Epithelial cell of prostate (primary cell): ENCODE measurements at regions not wholly inside any gene's neighbourhood (a gene's known extent, or its start where the extent isn't known, plus 50 kb on each side); places are given as distances from the start of the nearest gene placed in this dataset.
"Not testable (repeated sequence)": the region's sequence is repeated elsewhere in the genome, so short reads cannot be mapped to it uniquely, and the experiment has no call there.

Source experiments
- DNase-seq: peaks from one replicate; pipeline ENCODE4 v3.0.0-alpha.2; 2011; ENCODE audit warnings: low read depth, low spot score
- H3K27ac ChIP-seq: fragments of 450-650 bp; 2 replicates; pipeline ENCODE4 v1.5.1; 2017; ENCODE audit warnings: mild to moderate bottlenecking

GRCh38 chr10:117830205-117830604 is 216.5 kb downstream of the RAB11FIP2 start:
- no peak for DNase-seq
- no peak overlapping the region for H3K27ac ChIP-seq

GRCh38 chr10:117830787-117831212 is 215.9 kb downstream of the RAB11FIP2 start:
- no peak overlapping the region for H3K27ac ChIP-seq
- no peak for DNase-seq

GRCh38 chr10:117838500-117839498 is 207.9 kb downstream of the RAB11FIP2 start:
- not testable (repeated sequence) for H3K27ac ChIP-seq, DNase-seq

GRCh38 chr10:117856426-117856825 is 190.3 kb downstream of the RAB11FIP2 start:
- H3K27ac ChIP-seq, DNase-seq: not testable (repeated sequence)

GRCh38 chr10:117860135-117860534 is 186.6 kb downstream of the RAB11FIP2 start:
- DNase-seq = peak; percentile 61

GRCh38 chr10:117860823-117861222 is 185.9 kb downstream of the RAB11FIP2 start:
- DNase-seq = no peak

More at GRCh38 chr10:117860135-117860534, 186.6 kb downstream of the RAB11FIP2 start:
- H3K27ac ChIP-seq = no peak overlapping the region

GRCh38 chr10:117861329-117861728 is 185.4 kb downstream of the RAB11FIP2 start:
- H3K27ac ChIP-seq = no peak overlapping the region
- DNase-seq = no peak

More at GRCh38 chr10:117860823-117861222, 185.9 kb downstream of the RAB11FIP2 start:
- no peak overlapping the region for H3K27ac ChIP-seq

GRCh38 chr10:117863771-117864170 is 183.0 kb downstream of the RAB11FIP2 start:
- H3K27ac ChIP-seq = no peak overlapping the region
- no peak for DNase-seq

- no peak for DNase-seq
- no peak overlapping the region for H3K27ac ChIP-seq
Measured at GRCh38 chr10:117865945-117866344, 180.8 kb downstream of the RAB11FIP2 start.

GRCh38 chr10:117868151-117868550 is 178.6 kb downstream of the RAB11FIP2 start:
- no peak overlapping the region for H3K27ac ChIP-seq
- DNase-seq = no peak

GRCh38 chr10:117875793-117876192 is 170.9 kb downstream of the RAB11FIP2 start:
- DNase-seq = no peak
- H3K27ac ChIP-seq = no peak overlapping the region

GRCh38 chr10:117876210-117876609 is 170.5 kb downstream of the RAB11FIP2 start:
- no peak for DNase-seq
- H3K27ac ChIP-seq = no peak overlapping the region

- no peak overlapping the region for H3K27ac ChIP-seq
- DNase-seq = no peak
Measured at GRCh38 chr10:117878626-117879025, 168.1 kb downstream of the RAB11FIP2 start.

GRCh38 chr10:117884093-117884492 is 162.6 kb downstream of the RAB11FIP2 start:
- no peak for DNase-seq
- H3K27ac ChIP-seq = no peak overlapping the region

- no peak overlapping the region for H3K27ac ChIP-seq
- no peak for DNase-seq
Measured at GRCh38 chr10:117884592-117884991, 162.1 kb downstream of the RAB11FIP2 start.

GRCh38 chr10:117885206-117885829 is 161.4 kb downstream of the RAB11FIP2 start:
- no peak for DNase-seq
- H3K27ac ChIP-seq = no peak overlapping the region

GRCh38 chr10:117886766-117887165 is 160.0 kb downstream of the RAB11FIP2 start:
- no peak for DNase-seq
- H3K27ac ChIP-seq = no peak overlapping the region

- DNase-seq = no peak
- no peak overlapping the region for H3K27ac ChIP-seq
Measured at GRCh38 chr10:117889664-117890063, 157.1 kb downstream of the RAB11FIP2 start.

GRCh38 chr10:117892681-117893220 is 154.0 kb downstream of the RAB11FIP2 start:
- H3K27ac ChIP-seq = no peak overlapping the region
- no peak for DNase-seq

- no peak overlapping the region for H3K27ac ChIP-seq
- DNase-seq = no peak
Measured at GRCh38 chr10:117894339-117894738, 152.4 kb downstream of the RAB11FIP2 start.

GRCh38 chr10:117896517-117896916 is 150.2 kb downstream of the RAB11FIP2 start:
- H3K27ac ChIP-seq = no peak overlapping the region
- DNase-seq = no peak
